ENCODE measurements at regions not wholly inside any gene's neighbourhood (a gene's known extent, or its start where the extent isn't known, plus 50 kb on each side); places are given as distances from the start of the nearest gene placed in this dataset.
"Not testable (repeated sequence)": the region's sequence is repeated elsewhere in the genome, so short reads cannot be mapped to it uniquely, and the experiment has no call there.

GRCh38 chr9:108254236-108254635, 601.5 kb downstream of the ACTL7B start:
- FAIRE-seq, result no peak
- H3K9ac ChIP-seq (ENCODE audit: insufficient read depth, low read depth, low read length), result no peak overlapping the region
- in situ Hi-C loops (cut with HindIII; ENCODE audit: extremely low pct_ligation_motif_present, low pct_unique_long_range_greater_than_20kb) (no loop called here), intact Hi-C loops (cut with micrococcal nuclease; ENCODE audit: unreplicated experiment) (no loop called here)
- POLR2A ChIA-PET, result no interaction called here
- no peak overlapping the region for H2AFZ ChIP-seq (ENCODE audit: low read length)
- BruUV-seq (replicated peaks), result no TSS peak
- H3K27me3 ChIP-seq (ENCODE audit: control insufficient read depth in 1 of 2, insufficient read depth in 2 of 2, low read length in 2 of 2), result no peaks in the 10 kb centered on the region
- TF ChIP-seq ZNF691 (CRISPR knock-in tag; IDR thresholded peaks at IDR 0.05; ENCODE audit: borderline replicate concordance, low read depth), result no peak
- no peak for TF ChIP-seq ZNF790 (CRISPR knock-in tag; IDR thresholded peaks at IDR 0.05; ENCODE audit: borderline replicate concordance)
- no peak for TF ChIP-seq ZKSCAN1 (IDR thresholded peaks at IDR 0.05; ENCODE audit: low read length)
- TF ChIP-seq TBP (CRISPR knock-in tag; IDR thresholded peaks at IDR 0.05), result no peak
- TF ChIP-seq DMTF1 (CRISPR knock-in tag; IDR thresholded peaks at IDR 0.05), result no peak
- TF ChIP-seq ZNF142 (CRISPR knock-in tag; IDR thresholded peaks at IDR 0.05), result no peak
- TF ChIP-seq ZNF775 (CRISPR knock-in tag; IDR thresholded peaks at IDR 0.05; ENCODE audit: borderline replicate concordance), result no peak
- no peak for TF ChIP-seq ZNF124 (CRISPR knock-in tag; IDR thresholded peaks at IDR 0.05)
- TF ChIP-seq PBX3 (CRISPR knock-in tag; IDR thresholded peaks at IDR 0.05; ENCODE audit: borderline replicate concordance), result no peak
- DNase-seq (ENCODE audit: low spot score), result no peak
- H3K4me1 ChIP-seq (ENCODE audit: insufficient read depth, low read length), result no peaks in the 10 kb centered on the region
- H3K79me2 ChIP-seq (ENCODE audit: insufficient read depth, low read length), result no peaks in the 10 kb centered on the region
- H3K27ac ChIP-seq (ENCODE audit: extremely low read length, insufficient read depth, low read length), result no peak overlapping the region
- WGBS (ENCODE audit: low lambda C conversion rate), result 31% methylated on average over 2 of the region's 2 CpGs
- H4K20me1 ChIP-seq (ENCODE audit: insufficient read depth, low read length), result no peaks in the 10 kb centered on the region
- CTCF ChIA-PET (ENCODE audit: low intra/inter-chr PET ratio, low total read pairs), result no interaction called here
- no peaks in the 10 kb centered on the region for H3K36me3 ChIP-seq (replicated peaks in 1 of 2; ENCODE audit: control insufficient read depth in 1 of 2, insufficient read depth in 2 of 2, low read length in 2 of 2)
- H3K9me3 ChIP-seq (ENCODE audit: low read length), result no peaks in the 10 kb centered on the region
- H3K4me3 ChIP-seq (replicated peaks in 1 of 3; ENCODE audit: insufficient read depth in 1 of 3, low read depth in 2 of 3, low read length in 3 of 3), result no peak overlapping the region
- H3K4me2 ChIP-seq (ENCODE audit: low read depth, low read length), result no peak overlapping the region
- ATAC-seq, result no peak

- FAIRE-seq; ATAC-seq; intact Hi-C loops (cut with micrococcal nuclease; ENCODE audit: unreplicated experiment); H3K4me2 ChIP-seq (ENCODE audit: low read depth, low read length); H2AFZ ChIP-seq (ENCODE audit: low read length); BruUV-seq (replicated peaks); in situ Hi-C loops (cut with HindIII; ENCODE audit: extremely low pct_ligation_motif_present, low pct_unique_long_range_greater_than_20kb); CTCF ChIA-PET (ENCODE audit: low intra/inter-chr PET ratio, low total read pairs); H3K27ac ChIP-seq (ENCODE audit: extremely low read length, insufficient read depth, low read length); H3K9ac ChIP-seq (ENCODE audit: insufficient read depth, low read depth, low read length); H3K27me3 ChIP-seq (ENCODE audit: control insufficient read depth in 1 of 2, insufficient read depth in 2 of 2, low read length in 2 of 2); H3K79me2 ChIP-seq (ENCODE audit: insufficient read depth, low read length); DNase-seq (ENCODE audit: low spot score); H3K4me1 ChIP-seq (ENCODE audit: insufficient read depth, low read length); H3K4me3 ChIP-seq (replicated peaks in 1 of 3; ENCODE audit: insufficient read depth in 1 of 3, low read depth in 2 of 3, low read length in 3 of 3); H3K9me3 ChIP-seq (ENCODE audit: low read length); H4K20me1 ChIP-seq (ENCODE audit: insufficient read depth, low read length); H3K36me3 ChIP-seq (replicated peaks in 1 of 2; ENCODE audit: control insufficient read depth in 1 of 2, insufficient read depth in 2 of 2, low read length in 2 of 2); POLR2A ChIA-PET: not testable (repeated sequence)
- 62% methylated on average over 3 of the region's 3 CpGs for WGBS (ENCODE audit: low lambda C conversion rate)
These were observed 608.4 kb downstream of the ACTL7B start for GRCh38 chr9:108247391-108247790.

Measured in HepG2 (cell line).